ENCODE measurements at regions not wholly inside any gene's neighbourhood (a gene's known extent, or its start where the extent isn't known, plus 50 kb on each side); places are given as distances from the start of the nearest gene placed in this dataset.

GRCh38 chr7:25361863-25362262 is 133.6 kb upstream of the NPVF start:
- Histone ChIP-seq H3K27ac (replicated peaks) (no peak overlapping the region), H3K27me3 (ENCODE audit: insufficient read depth, poor library complexity, severe bottlenecking) (no peaks in the 10 kb centered on the region), H3K4me3 (replicated peaks; ENCODE audit: insufficient read depth, low read length) (no peak overlapping the region)
- no peak for DNase-seq (ENCODE audit: low read depth in 1 of 2, low spot score in 1 of 2)
- TF ChIP-seq REST (IDR thresholded peaks at IDR 0.05; ENCODE audit: insufficient replicate concordance, low read depth): no peak
- TF ChIP-seq GABPA (IDR thresholded peaks at IDR 0.05; ENCODE audit: low read depth): no peak
- no peak for TF ChIP-seq CTCF (IDR thresholded peaks at IDR 0.05; ENCODE audit: insufficient read depth, low read length)
- TF ChIP-seq POLR2AphosphoS5 (IDR thresholded peaks at IDR 0.05; ENCODE audit: low read depth): no peak
- no peak for TF ChIP-seq SPI1 (IDR thresholded peaks at IDR 0.05; ENCODE audit: borderline replicate concordance, low read depth)

GRCh38 chr7:25368599-25369201 is 140.4 kb upstream of the NPVF start:
- no peaks in the 10 kb centered on the region for H3K27me3 ChIP-seq (ENCODE audit: insufficient read depth, poor library complexity, severe bottlenecking)
- H3K27ac ChIP-seq (replicated peaks): no peak overlapping the region
- H3K4me3 ChIP-seq (replicated peaks; ENCODE audit: insufficient read depth, low read length): no peak overlapping the region
- no peak for DNase-seq (ENCODE audit: low read depth in 1 of 2, low spot score in 1 of 2)
- TF ChIP-seq SPI1 (IDR thresholded peaks at IDR 0.05; ENCODE audit: borderline replicate concordance, low read depth) (no peak), POLR2AphosphoS5 (IDR thresholded peaks at IDR 0.05; ENCODE audit: low read depth) (no peak), REST (IDR thresholded peaks at IDR 0.05; ENCODE audit: insufficient replicate concordance, low read depth) (no peak), GABPA (IDR thresholded peaks at IDR 0.05; ENCODE audit: low read depth) (no peak), CTCF (IDR thresholded peaks at IDR 0.05; ENCODE audit: insufficient read depth, low read length) (no peak)

- Histone ChIP-seq H3K27ac (replicated peaks) (no peak overlapping the region), H3K27me3 (ENCODE audit: insufficient read depth, poor library complexity, severe bottlenecking) (no peaks in the 10 kb centered on the region), H3K4me3 (replicated peaks; ENCODE audit: insufficient read depth, low read length) (no peak overlapping the region)
- no peak for TF ChIP-seq REST (IDR thresholded peaks at IDR 0.05; ENCODE audit: insufficient replicate concordance, low read depth)
- TF ChIP-seq SPI1 (IDR thresholded peaks at IDR 0.05; ENCODE audit: borderline replicate concordance, low read depth): no peak
- DNase-seq (ENCODE audit: low read depth in 1 of 2, low spot score in 1 of 2): no peak
Observed at GRCh38 chr7:25369786-25370185, 141.5 kb upstream of the NPVF start.

Data from HL-60 (cell line).